Astrocyte (in vitro differentiated cells and primary cell): ENCODE measurements at regions not wholly inside any gene's neighbourhood (a gene's known extent, or its start where the extent isn't known, plus 50 kb on each side); places are given as distances from the start of the nearest gene placed in this dataset.

Experiments
- EZH2 ChIP-seq: IDR thresholded peaks from 2 replicates; pipeline ENCODE4 v1.6.1; 2012; ENCODE audit warnings: mild to moderate bottlenecking, low read length, inconsistent platforms; ENCODE audit not compliant: insufficient read depth
- TF ChIP-seq, protein P1 (sequence below): IDR thresholded peaks from 2 replicates; pipeline ENCODE4 v1.5.1; 2011; ENCODE audit warnings: low read depth, mild to moderate bottlenecking, inconsistent platforms, low read length, moderate library complexity; ENCODE audit not compliant: insufficient read depth

DNA sequence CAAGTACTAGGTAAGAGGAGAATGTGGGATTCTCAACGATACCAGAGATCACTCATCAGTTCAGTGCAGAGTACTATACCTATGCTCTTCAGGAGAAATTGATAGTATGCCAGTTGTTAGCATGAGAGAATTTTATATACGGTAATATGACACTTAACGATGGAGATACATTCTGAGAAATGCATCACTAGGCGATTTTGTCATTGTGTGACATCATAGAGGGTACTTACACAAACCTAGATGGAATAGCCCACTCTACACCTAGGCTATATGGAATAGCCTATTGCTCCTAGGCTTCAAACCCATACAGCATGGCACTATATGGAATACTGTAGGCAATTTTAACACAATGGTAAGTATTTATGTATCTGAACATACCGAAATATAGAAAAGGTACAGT, 140.2 kb downstream of the SLIT2 start:
- TF ChIP-seq, protein P1, sequence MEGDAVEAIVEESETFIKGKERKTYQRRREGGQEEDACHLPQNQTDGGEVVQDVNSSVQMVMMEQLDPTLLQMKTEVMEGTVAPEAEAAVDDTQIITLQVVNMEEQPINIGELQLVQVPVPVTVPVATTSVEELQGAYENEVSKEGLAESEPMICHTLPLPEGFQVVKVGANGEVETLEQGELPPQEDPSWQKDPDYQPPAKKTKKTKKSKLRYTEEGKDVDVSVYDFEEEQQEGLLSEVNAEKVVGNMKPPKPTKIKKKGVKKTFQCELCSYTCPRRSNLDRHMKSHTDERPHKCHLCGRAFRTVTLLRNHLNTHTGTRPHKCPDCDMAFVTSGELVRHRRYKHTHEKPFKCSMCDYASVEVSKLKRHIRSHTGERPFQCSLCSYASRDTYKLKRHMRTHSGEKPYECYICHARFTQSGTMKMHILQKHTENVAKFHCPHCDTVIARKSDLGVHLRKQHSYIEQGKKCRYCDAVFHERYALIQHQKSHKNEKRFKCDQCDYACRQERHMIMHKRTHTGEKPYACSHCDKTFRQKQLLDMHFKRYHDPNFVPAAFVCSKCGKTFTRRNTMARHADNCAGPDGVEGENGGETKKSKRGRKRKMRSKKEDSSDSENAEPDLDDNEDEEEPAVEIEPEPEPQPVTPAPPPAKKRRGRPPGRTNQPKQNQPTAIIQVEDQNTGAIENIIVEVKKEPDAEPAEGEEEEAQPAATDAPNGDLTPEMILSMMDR, result no peak
- TF ChIP-seq EZH2, result no peak
